Fibroblast of skin of abdomen (primary cell): ENCODE measurements at regions not wholly inside any gene's neighbourhood (a gene's known extent, or its start where the extent isn't known, plus 50 kb on each side); places are given as distances from the start of the nearest gene placed in this dataset.
"Not testable (repeated sequence)": the region's sequence is repeated elsewhere in the genome, so short reads cannot be mapped to it uniquely, and the experiment has no call there.

Experiments
- DNase-seq: peaks from one replicate; pipeline ENCODE4 v3.0.0-alpha.2; 2013

DNA sequence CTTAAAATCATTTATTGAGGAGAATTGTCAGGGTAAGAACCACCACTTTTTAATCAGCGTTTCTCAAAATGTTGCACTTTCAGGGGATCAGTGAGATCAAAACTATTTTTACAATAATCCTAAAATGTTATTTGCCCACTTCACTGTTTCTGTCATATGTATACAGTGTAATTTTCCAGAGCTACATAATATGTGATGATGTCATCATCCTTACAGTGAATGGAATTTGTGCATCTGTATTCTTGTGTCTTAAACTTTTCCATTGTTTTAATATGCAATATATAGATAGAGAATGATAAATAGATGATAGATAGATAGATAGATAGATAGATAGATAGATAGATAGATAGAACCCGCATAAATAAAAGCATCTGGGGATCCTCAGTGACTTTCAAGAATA, 518.0 kb downstream of the ADCYAP1 start:
- DNase-seq = no peak

DNA sequence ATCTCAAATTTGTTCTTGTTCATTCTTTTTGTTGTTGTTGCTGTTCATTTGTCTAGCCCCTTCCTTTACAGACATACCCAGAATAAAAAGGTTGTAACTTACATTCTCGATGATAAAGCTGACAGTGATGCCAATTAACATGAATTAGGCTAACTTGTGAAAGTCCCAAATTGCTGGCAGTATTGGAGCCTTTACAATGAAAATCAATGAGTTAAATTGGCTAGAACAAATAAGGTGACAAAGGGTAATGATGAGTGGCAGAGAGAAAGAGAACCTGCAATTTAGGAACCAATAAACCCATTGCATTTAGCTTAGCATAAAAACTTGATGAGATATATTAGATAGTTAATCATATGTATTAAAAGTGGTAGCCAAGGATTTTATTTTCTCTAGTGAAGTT, 521.0 kb downstream of the ADCYAP1 start:
- no peak for DNase-seq

DNA sequence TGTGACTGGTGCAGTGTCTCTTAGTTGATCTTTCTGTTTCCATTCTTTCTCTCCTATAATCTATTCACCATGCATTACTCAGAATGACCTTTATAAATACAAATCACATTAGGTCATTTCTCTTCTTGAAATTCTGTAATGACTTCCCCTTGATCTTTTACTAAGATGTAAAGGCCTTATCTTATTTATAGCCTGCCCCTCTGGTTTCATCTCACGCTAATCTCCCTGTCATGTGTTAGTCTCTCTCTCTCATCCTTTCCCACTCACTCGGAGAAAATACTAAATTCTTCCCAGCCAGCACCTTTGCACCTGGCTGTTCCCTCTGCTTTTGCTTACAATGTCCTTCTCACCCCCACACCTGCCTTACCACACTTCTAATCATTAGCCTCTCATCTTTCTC, 530.8 kb downstream of the ADCYAP1 start:
- DNase-seq = no peak

DNA sequence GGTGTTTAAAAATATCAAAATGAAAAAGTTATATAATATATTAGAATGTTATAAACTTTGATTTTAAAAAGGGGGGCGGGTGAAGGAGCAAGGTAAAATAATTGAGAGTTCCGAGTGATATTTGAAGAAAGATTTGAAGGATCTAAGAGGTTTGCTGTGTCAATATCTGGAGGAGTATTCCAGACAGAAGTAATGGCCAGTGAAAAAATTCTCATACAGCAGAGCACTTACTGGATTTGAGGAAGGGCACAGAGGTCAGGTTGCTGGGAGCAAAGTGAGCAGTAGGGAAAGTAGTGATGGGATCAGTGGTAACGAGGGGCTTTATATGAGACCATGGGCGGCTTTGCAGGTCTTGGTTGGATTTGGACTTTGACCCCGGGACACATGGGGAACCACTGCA, 531.5 kb downstream of the ADCYAP1 start:
- DNase-seq = no peak

DNA sequence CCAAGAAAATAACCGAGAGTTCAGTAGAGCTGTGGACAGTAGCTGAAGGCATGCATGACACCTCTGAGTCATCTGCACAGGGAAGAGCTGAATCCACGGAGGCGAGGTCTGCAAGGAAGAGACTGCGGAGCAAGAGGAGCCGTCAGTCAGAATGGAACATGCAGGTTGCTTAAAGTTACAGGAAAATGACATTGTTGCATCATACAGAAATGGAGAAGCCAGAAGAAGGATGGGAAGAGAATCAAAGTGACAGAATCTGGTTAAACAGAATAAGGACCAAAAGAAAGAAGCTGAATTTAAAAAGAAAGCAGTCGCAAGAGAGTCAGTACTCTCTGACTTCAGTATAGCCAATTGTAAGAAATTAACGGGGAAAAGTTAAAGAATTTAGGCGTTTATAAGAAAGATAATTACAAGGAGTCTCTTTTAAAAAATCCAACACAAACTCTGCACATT, 533.8 kb downstream of the ADCYAP1 start:
- no peak for DNase-seq

DNA sequence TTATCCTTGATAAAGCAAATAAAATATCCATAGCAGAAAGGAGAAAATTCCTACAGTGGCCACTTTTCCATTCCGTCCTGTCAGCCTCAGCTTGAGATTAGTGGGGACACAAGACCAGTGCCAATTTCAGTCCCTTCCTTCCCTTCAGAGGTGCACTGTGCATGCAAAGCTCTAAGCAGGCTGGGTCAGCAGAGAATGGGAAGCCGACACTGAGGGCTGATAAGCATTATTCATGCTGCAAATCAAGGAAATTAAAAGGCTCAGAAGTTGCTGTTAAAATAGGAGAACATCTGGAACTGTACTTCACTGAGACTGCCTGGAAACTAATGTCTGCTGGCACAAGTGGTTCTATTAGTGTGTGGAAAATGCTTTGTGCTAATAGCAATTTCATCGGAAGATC, 534.3 kb downstream of the ADCYAP1 start:
- no peak for DNase-seq

DNA sequence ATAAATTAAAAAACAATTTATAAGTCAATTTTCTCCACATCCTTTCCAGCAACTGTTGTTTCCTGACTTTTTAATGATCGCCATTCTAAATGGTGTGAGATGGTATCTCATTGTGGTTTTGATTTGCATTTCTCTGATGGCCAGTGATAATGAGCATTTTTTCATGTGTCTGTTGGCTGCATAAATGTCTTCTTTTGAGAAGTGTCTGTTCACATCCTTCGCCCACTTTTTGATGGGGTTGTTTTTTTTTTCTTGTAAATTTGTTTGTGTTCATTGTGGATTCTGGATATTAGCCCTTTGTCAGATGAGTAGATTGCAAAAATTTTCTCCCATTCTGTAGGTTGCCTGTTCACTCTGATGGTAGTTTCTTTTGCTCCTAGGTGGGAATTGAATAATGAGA, 539.4 kb downstream of the ADCYAP1 start:
- not testable (repeated sequence) for DNase-seq

DNA sequence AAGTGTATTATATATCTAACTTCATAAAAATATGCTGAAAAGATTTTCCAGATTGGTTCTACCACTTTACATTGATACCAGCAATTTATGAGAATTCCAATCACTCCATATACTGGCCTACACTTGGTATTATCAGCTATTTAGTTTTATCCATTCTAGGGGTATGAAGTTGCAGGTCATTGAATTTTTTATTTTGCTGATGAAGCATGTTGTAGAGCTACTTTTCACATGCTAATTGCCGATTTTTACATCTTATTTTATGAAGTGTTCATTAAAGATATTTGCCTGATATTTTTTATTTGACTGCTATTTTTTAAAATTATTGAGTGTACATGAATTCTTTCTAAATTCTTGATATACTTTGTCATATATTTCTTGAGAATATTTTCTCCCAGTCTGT, 542.1 kb downstream of the ADCYAP1 start:
- DNase-seq = no peak

DNA sequence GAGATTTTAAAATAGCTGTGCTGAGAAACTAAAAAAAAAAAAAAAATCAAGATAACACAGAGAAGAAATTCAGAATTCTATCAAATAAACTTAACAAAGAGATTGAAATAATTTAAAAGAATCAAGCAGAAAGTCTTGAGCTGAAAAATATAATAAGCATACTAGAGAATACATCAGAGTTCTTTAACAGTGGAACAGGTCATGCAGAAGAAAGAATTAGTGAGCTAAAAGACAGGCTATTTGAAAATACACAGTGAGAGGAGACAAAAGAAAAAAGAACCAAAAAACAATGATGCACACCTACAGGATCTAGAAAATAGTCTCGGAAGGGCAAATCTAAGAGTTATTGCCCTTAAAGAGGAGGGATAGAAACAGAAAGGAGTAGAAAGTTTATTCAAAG, 548.1 kb downstream of the ADCYAP1 start:
- DNase-seq = no peak

DNA sequence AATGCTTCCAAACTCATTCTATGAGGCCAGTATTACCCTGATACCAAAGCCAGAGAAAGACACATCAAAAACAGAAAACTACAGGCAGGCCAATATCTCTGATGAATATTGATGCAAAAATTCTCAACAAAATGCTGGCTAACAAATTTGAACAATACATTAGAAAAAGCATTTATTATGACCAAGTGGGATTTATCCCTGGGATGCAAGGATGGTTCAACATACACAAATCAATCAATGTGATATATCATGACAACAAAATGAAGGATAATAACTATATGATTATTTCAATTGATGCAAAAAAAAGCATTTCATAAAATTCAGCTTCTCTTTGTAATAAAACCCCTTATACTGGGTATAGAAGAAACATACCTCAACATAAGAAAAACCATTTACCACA, 550.9 kb downstream of the ADCYAP1 start:
- DNase-seq = no peak

DNA sequence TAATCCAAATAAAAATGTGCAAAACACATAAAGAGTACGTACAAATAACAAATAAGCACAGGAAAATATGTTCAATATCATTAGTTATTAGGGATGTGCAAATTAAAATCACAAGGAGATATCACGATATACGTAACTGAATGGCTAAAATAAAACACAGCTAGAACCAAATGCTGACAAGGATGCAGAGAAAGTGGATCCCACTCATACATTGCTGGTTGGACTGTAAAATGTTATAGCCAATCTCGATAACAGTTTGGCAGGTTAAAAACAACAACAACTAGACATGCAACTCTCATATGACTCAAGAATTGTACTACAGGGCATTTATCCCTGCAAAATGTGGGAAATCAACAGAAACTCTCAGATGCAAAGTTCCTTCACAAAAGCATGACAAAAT, 553.9 kb downstream of the ADCYAP1 start:
- no peak for DNase-seq

DNA sequence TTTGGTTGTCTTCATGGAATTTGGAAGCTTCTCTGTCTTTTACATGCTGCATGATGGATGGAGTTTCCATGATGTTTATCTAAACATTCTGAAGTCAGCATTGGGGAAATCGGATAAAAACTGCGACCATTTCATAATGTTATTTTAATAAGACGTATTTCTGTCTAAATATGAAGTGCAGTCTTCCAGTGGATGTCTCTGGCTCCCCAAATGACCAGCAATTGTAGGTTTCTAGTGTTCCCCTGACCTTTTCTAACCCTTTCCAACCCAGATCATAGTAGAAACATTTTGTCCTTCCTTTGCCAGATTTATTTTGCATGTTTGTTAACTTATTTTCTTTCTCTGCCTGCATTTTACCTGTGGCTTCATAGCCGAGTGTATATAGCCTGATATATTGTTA, 559.3 kb downstream of the ADCYAP1 start:
- DNase-seq = no peak

DNA sequence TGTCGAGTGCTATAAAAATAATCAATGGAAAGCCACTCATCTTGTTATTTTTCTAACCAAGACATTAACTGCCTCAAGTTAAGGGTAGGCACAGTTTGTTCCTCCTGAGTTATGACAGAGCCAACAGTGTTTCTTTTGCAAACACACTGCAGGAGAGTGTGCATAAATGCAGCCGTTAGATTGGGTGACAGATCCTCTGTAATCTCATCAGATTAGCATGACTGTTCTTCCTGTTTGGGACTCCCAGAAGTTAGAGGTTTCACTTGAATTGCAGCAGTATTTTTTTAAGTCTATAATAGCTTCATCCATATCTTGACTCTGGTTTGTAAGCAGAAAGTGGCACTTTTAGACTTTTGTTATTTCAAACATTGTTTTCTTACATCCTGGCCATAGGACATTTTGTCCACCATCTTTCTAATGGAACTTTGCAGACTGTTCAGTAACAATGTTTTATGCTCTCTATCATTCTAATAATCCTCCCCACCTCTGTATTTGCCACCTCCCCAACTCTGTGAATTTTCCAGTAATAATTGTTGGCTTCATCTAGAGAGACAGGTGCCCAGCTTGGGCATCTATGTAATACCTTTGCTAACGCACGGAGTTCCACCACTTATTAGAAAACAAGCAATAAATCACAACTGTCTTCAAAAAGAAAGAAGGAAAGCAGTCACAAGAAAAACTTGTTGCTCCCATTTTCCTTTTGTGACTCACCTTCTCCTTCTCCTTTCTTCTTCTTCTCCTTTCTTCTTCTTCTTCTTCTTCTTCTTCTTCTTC, 560.0 kb downstream of the ADCYAP1 start:
- no peak for DNase-seq

DNA sequence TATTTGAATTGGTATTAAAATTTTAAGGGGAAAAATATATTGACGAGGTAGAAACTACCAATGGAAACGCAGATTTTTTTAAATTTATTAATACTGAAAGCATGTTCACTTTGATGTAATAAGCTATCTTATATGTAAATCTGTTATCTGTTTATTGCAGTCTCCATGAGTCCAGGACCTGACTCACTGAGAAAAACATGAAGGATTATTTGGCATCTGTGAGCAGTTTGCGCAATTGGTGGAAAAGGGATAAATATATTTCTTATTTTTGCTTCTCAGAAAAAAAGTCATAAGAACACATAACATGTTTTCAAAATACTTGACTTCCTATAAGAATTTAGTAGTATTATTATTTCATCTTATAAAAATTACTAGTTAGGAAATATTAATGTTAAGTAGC, 561.4 kb downstream of the ADCYAP1 start:
- no peak for DNase-seq

DNA sequence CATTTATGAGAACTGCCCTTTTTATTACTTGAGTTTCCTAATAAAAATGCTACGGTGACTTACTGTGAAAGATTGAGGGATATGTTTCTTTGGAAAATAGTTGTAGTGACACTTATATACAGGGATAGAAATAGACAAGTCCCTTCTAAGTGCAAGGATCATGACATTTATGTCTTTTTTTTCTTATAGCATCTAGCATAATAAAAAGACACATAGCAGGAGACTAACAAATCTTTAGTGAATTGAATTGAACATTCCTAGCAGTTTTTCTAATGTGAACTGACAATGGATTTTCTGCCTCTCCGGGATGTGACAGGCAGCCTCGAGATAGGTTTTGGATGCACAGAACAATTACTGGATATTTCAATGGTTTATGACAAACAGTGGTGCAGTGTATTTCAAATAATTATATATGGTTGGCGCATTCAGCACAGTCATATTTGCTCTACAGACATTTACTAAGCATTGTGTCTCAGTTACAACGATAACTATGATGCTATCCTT, 562.8 kb downstream of the ADCYAP1 start:
- DNase-seq = no peak

DNA sequence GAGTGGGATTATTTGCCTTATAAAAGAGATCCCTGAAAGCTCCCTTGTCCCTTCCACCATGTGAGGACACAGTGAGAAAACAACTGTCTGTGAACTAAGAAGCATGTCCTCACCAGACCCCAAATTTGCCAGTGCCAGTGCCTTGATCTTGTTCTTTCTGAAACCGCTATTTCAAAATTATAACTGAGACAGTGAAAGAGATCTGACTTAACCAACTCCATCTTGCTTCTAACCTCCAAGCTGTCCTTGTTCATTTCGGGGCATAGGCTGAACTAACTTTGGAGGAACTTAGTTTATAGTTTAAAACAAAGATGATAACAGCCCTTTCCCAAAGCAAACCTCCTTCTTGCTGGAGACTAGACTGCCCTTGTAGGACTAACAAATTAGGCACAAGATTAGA, 563.9 kb downstream of the ADCYAP1 start:
- no peak for DNase-seq

DNA sequence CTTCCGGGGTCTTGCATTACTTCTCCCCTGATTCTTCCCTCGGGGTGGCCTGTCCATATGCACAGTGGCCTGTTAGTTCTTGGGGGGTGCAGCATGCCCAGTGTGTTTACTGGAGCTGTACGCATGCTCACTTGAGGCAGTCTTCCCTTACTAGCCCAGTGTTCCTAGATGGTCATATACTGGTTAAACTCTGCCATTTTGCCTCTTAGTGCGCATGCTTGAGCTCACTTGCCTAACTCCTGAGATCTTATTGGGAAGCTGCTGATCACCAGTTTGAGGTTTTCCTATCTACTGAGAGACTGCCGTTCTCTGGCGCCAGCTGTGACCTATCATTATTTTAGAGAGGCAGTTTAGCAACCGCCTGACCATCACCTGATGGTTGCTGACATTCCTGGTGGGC, 571.2 kb downstream of the ADCYAP1 start:
- no peak for DNase-seq

DNA sequence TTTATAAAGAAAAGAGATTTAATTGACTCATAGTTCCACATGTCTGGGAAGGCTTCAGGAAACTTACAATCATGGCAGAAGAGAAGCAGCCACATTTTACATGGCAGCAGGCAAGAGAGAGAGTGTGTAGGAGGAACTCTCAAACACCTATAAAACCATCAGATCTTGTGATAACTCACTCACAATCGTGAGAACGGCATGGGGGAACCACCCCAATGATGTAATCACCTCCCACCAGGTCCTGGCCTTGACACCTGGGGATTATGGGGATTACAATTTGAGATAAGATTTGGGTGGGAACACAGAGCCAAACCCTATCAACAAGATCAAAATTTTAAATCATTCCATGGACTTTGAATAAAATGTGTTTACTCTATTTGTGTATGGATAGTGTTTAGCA, 575.6 kb downstream of the ADCYAP1 start:
- DNase-seq = no peak

DNA sequence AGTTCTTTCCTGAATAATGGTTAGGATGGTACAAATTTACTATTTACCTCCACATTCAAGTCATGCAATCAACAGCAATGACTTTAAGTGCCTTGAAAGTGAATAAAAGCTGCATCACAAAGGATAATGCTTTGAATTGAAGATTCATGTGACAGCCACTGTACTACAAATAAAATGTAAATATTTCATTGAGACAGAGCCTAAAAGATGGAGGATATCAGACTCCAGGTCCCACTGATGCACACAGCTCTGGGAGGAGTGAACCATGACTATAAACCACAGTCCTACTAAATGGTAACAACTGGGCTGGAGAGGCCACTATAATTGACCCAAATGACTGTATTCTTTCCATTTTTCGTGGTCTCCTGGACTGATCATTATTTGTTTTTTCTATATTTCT, 576.9 kb downstream of the ADCYAP1 start:
- no peak for DNase-seq

DNA sequence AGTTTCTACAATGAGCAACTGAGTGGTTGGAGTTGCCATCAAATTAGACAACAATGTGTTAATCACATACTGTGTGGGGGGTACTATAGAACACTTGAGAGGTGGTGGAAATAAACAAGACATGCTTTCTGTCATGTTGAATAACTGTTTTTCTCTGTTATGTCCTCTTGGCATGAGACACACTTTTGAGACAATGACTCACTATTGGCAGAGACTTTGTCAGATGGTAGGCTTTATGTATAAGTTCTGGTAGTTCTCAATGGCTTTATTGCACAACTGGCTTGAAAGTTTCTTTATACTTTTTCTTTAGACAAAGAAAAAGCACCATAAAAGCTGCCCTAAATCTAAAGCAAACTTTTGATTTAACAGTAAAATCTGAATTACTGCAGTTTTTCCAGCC, 578.7 kb downstream of the ADCYAP1 start:
- no peak for DNase-seq

DNA sequence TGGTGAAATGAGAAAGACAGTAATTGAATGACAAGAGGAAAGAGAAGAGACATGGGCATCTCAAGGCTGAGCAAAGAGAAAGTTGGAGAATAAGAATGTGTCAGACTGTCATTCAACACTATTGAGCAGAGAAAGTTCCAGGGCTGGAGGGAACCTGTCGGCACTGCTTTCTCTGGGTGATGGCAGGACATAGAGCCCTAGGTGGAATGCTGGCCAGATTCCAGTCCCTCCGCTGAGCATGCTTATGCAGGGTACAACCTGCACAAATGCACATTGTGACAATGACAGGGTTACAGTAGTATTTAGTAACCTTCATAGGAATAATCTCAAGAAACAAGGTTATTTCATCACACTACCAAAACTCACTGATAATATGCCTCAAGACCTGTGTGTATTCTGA, 582.8 kb downstream of the ADCYAP1 start:
- DNase-seq = no peak

DNA sequence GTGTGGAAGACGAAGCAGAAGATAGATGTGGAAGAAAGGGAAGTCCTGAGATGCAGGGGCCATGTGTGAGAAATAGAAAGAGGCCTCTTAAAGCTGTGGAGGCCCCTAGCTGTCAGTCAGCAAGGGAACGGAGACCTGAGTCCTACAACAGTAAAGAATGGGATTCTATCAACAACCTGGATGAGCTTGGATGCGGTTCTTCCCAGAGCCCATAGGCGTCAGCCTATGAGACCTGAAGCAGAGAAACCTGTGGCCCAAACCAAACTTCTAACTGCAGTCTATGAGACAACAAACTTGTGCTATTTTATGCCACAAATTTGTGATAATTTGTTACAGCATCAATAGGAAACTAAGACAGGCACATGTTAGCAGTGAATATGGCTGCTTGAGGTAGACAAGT, 583.7 kb downstream of the ADCYAP1 start:
- no peak for DNase-seq

DNA sequence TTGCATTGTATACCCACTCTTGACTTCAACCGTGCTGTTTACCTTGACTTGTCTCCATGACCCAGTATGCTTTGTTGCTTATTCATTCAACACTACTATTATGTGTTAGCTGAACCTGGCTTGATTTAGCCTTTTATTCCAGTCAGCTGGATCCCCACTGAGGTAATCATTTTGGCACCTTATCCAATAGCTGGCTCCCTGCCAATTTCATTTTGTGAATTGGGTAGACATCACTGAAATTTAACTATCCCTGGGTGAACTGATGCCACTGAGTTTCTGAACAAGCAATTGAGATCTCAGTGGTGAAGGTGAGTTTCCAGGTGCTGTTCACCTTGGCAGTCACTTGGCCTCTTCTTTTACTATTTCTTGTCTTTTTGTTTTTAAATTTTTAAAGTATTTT, 584.3 kb downstream of the ADCYAP1 start:
- DNase-seq = no peak

DNA sequence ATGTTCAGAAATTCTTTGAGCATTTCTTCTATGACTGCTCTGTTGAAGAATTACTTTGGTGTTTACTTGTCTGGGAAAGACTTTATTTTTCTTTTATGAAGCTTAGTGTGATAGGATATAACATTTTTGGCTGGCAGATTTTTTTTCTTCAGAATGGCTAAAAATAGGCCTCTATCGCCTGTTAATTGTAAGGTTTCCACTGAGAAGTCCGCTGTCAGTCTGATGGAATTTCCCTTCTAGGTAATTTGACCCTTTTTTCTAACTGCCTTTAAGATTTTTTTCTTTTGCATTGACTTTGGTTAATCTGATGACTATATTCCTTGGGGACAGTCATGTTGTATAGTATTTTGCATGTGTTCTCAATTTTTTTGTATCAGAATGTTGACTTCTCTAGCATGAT, 590.7 kb downstream of the ADCYAP1 start:
- DNase-seq = no peak

DNA sequence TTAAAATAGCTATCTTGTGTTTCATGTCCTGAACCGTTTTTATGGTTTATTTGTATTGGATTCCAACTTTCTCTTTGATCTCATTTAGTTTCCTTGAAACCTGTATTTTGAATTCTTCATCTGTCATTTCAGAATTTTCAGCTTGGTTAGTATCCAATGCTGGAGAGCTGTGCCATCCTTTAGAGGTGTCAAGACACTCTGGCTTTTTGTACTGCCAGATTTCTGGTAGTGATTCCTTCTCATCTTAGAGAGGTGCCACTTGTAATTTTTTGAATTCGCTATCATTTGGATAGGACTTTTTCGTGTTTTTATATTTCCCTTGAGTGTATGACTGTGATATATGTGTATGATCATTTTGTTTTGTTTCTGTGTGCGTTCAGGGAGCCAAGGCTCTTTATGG, 591.4 kb downstream of the ADCYAP1 start:
- no peak for DNase-seq
